ENCODE measurements at regions not wholly inside any gene's neighbourhood (a gene's known extent, or its start where the extent isn't known, plus 50 kb on each side); places are given as distances from the start of the nearest gene placed in this dataset.

DNA sequence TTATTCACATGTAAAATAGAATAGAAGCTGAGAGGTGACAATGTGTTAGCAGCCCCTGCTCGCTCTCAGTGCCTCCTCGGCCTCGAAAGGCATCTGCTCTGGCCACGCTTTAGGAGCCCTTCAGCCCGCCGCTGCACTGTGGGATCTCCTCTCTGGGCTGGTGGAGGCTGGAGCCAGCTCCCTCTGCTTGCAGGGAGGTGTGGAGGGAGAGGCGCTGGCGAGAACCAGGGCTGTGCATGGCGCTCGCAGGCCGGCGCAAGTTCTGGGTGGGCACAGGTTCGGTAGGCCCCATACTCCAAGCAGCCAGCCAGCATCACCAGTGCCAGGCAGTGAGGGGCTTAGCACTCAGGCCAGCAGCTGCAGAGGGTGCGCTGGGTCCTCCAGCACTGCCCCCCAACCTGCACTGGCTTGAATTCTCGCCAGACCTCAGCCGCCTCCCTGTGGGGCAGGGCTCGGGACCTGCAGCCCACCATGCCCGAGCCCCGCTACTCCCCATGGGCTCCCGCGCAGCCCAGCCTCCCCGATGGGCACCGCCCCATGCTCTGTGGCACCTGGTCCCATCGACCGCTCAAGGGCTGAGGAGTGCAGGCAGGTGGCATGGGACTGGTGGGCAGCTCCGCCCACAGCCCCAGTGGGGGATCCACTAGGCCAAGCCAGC lies 1346.7 kb upstream of the IGFBP7 start:
- TF ChIP-seq, protein P1, sequence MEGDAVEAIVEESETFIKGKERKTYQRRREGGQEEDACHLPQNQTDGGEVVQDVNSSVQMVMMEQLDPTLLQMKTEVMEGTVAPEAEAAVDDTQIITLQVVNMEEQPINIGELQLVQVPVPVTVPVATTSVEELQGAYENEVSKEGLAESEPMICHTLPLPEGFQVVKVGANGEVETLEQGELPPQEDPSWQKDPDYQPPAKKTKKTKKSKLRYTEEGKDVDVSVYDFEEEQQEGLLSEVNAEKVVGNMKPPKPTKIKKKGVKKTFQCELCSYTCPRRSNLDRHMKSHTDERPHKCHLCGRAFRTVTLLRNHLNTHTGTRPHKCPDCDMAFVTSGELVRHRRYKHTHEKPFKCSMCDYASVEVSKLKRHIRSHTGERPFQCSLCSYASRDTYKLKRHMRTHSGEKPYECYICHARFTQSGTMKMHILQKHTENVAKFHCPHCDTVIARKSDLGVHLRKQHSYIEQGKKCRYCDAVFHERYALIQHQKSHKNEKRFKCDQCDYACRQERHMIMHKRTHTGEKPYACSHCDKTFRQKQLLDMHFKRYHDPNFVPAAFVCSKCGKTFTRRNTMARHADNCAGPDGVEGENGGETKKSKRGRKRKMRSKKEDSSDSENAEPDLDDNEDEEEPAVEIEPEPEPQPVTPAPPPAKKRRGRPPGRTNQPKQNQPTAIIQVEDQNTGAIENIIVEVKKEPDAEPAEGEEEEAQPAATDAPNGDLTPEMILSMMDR (IDR thresholded peaks at IDR 0.05), result no peak
- TF ChIP-seq TCF7L2 (IDR thresholded peaks at IDR 0.05; ENCODE audit: low read depth, low read length) (no peak), POLR2AphosphoS5 (IDR thresholded peaks at IDR 0.05; ENCODE audit: low read depth, low read length) (no peak)
